ENCODE measurements at regions not wholly inside any gene's neighbourhood (a gene's known extent, or its start where the extent isn't known, plus 50 kb on each side); places are given as distances from the start of the nearest gene placed in this dataset.

DNA sequence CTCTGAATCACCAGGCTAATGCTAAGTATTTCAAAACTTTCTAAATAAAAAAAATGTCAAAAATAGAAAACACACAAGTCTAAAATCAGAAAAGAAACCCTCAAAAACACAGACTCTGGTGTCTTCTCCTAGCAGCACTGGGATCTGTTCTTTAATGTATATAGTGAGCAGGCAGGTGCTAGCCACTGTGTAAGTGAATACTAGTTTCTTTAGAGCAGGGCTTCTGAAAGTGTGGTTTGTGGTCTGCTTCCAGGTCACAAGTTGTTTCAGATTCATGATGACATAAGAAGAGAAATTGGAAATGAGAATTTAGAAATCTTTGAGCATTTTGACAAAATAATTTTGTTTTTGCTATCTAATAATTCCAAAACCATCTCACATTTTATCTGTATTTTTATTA lies 763.1 kb downstream of the USP25 start:
- Mint-ChIP-seq H3K36me3 (ENCODE audit: low read depth, unreplicated experiment) (no peaks in the 10 kb centered on the region), H3K27ac (ENCODE audit: unreplicated experiment) (no peak overlapping the region), H3K9me3 (ENCODE audit: unreplicated experiment) (no peaks in the 10 kb centered on the region), H3K4me1 (ENCODE audit: unreplicated experiment) (no peaks in the 10 kb centered on the region), H3K4me3 (ENCODE audit: unreplicated experiment) (no peak overlapping the region), H3K27me3 (ENCODE audit: unreplicated experiment) (no peaks in the 10 kb centered on the region)
- TF ChIP-seq, protein P1, sequence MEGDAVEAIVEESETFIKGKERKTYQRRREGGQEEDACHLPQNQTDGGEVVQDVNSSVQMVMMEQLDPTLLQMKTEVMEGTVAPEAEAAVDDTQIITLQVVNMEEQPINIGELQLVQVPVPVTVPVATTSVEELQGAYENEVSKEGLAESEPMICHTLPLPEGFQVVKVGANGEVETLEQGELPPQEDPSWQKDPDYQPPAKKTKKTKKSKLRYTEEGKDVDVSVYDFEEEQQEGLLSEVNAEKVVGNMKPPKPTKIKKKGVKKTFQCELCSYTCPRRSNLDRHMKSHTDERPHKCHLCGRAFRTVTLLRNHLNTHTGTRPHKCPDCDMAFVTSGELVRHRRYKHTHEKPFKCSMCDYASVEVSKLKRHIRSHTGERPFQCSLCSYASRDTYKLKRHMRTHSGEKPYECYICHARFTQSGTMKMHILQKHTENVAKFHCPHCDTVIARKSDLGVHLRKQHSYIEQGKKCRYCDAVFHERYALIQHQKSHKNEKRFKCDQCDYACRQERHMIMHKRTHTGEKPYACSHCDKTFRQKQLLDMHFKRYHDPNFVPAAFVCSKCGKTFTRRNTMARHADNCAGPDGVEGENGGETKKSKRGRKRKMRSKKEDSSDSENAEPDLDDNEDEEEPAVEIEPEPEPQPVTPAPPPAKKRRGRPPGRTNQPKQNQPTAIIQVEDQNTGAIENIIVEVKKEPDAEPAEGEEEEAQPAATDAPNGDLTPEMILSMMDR (IDR thresholded peaks at IDR 0.05; ENCODE audit: unreplicated experiment), result no peak
- no peak for DNase-seq (ENCODE audit: low spot score)

DNA sequence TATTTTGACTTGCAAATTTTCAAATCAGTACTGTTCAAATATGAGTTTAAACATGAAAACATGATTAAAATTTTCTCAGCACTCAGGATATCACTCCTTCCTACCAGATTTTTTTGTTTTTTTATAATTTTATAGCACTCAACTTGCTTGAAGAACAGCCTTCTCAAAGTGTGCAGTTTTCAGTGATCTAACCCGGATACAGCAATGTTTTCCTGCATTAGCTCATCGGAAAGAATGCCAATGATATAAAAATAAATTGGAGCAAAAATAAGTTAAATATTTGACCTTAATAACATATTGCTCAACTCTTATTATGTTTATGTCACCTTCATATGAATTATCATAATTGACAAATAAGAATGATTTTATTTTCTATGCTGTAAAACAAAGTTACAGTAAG lies 766.8 kb downstream of the USP25 start:
- no peaks in the 10 kb centered on the region for H3K4me1 Mint-ChIP-seq (ENCODE audit: unreplicated experiment)
- no peaks in the 10 kb centered on the region for H3K36me3 Mint-ChIP-seq (ENCODE audit: low read depth, unreplicated experiment)
- TF ChIP-seq, protein P1 (IDR thresholded peaks at IDR 0.05; ENCODE audit: unreplicated experiment), result no peak
- no peak for DNase-seq (ENCODE audit: low spot score)
- H3K9me3 Mint-ChIP-seq (ENCODE audit: unreplicated experiment), result no peaks in the 10 kb centered on the region
- H3K4me3 Mint-ChIP-seq (ENCODE audit: unreplicated experiment), result no peak overlapping the region
- H3K27me3 Mint-ChIP-seq (ENCODE audit: unreplicated experiment), result no peaks in the 10 kb centered on the region
- H3K27ac Mint-ChIP-seq (ENCODE audit: unreplicated experiment), result no peak overlapping the region

DNA sequence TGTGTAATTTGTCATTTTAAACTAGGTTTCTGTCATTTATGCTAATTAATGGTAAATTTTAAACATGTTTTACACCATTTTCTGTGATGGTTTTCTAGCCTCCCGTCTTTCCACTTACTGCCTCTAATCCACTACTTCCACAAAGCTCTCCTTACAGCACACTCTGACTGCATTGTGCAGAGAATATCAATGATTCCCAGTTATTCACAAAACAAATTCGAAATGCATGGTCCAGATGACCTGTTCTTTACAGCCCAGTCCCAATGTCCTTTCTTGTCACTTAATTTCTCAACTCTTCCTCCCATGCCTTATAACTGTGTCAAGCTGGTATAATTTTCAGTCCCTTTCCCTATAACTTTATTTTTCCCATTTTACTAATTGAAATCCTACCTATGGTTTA lies 770.5 kb downstream of the USP25 start:
- Mint-ChIP-seq H3K4me3 (ENCODE audit: unreplicated experiment) (no peak overlapping the region), H3K36me3 (ENCODE audit: low read depth, unreplicated experiment) (no peaks in the 10 kb centered on the region), H3K27me3 (ENCODE audit: unreplicated experiment) (no peaks in the 10 kb centered on the region), H3K9me3 (ENCODE audit: unreplicated experiment) (no peaks in the 10 kb centered on the region), H3K4me1 (ENCODE audit: unreplicated experiment) (no peaks in the 10 kb centered on the region), H3K27ac (ENCODE audit: unreplicated experiment) (no peak overlapping the region)
- TF ChIP-seq, protein P1 (IDR thresholded peaks at IDR 0.05; ENCODE audit: unreplicated experiment), result no peak
- DNase-seq (ENCODE audit: low spot score), result no peak

DNA sequence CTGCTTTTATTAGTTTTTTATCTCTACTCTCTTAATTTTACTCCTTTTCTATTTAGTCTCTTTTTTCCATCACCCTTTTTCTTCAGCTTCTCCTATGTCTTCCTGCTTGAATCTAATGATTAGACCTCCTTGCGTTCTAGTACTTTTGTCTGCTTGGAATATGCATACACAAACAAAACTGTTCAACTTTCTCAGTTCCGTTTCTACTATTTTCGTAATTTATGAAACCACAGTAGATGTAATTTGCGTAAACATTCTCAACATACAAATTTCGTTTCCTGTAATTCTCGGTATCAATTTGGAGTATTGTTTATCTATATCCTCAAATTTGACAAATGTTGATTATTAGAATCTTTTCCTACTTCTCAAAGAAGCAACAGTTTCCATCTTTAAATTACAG lies 772.5 kb downstream of the USP25 start:
- no peaks in the 10 kb centered on the region for H3K27me3 Mint-ChIP-seq (ENCODE audit: unreplicated experiment)
- no peak overlapping the region for H3K4me3 Mint-ChIP-seq (ENCODE audit: unreplicated experiment)
- DNase-seq (ENCODE audit: low spot score), result no peak
- no peak overlapping the region for H3K27ac Mint-ChIP-seq (ENCODE audit: unreplicated experiment)
- no peaks in the 10 kb centered on the region for H3K9me3 Mint-ChIP-seq (ENCODE audit: unreplicated experiment)
- H3K36me3 Mint-ChIP-seq (ENCODE audit: low read depth, unreplicated experiment), result no peaks in the 10 kb centered on the region
- peaks cover 3% of the 10 kb centered on the region for H3K4me1 Mint-ChIP-seq (ENCODE audit: unreplicated experiment)
- TF ChIP-seq, protein P1 (IDR thresholded peaks at IDR 0.05; ENCODE audit: unreplicated experiment), result no peak

DNA sequence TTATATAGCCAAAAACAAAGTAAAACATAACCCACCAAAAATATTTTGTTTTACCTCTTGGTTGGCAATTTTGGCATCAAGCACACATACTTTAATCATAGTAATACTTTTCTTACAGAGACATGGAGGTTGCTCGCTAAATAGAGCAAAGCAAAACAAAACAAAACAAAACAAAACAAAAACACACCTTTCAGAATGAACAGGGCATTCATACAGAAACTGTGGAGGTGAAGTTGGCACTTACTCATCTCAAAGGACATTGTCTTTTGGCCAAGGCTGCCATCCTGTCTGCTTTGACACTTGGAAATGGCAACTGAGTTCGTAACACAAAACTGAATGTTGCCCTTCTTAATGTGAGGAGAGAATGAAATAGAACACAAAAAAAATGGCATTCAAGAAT lies 773.1 kb downstream of the USP25 start:
- TF ChIP-seq, protein P1 (IDR thresholded peaks at IDR 0.05; ENCODE audit: unreplicated experiment), result no peak
- Mint-ChIP-seq H3K27me3 (ENCODE audit: unreplicated experiment) (no peaks in the 10 kb centered on the region), H3K27ac (ENCODE audit: unreplicated experiment) (no peak overlapping the region), H3K9me3 (ENCODE audit: unreplicated experiment) (no peaks in the 10 kb centered on the region), H3K36me3 (ENCODE audit: low read depth, unreplicated experiment) (no peaks in the 10 kb centered on the region), H3K4me3 (ENCODE audit: unreplicated experiment) (no peak overlapping the region), H3K4me1 (ENCODE audit: unreplicated experiment) (peaks cover 3% of the 10 kb centered on the region)
- DNase-seq (ENCODE audit: low spot score), result no peak
